HPDE6-E6E7 (cell line): ENCODE measurements at regions not wholly inside any gene's neighbourhood (a gene's known extent, or its start where the extent isn't known, plus 50 kb on each side); places are given as distances from the start of the nearest gene placed in this dataset.
A peak's percentile ranks its signal among the peaks of the same experiment; 100 is the strongest.

Experiments
- DNase-seq: peaks from one replicate; pipeline ENCODE4 v3.0.0; 2011; ENCODE audit warnings: missing footprints; ENCODE audit errors: extremely low spot score

- no peak for DNase-seq
These were observed 290.1 kb upstream of the PTGER4 start for GRCh38 chr5:40389591-40389990.

GRCh38 chr5:40386289-40386688 lies 293.4 kb upstream of the PTGER4 start:
- DNase-seq, result no peak

DNA sequence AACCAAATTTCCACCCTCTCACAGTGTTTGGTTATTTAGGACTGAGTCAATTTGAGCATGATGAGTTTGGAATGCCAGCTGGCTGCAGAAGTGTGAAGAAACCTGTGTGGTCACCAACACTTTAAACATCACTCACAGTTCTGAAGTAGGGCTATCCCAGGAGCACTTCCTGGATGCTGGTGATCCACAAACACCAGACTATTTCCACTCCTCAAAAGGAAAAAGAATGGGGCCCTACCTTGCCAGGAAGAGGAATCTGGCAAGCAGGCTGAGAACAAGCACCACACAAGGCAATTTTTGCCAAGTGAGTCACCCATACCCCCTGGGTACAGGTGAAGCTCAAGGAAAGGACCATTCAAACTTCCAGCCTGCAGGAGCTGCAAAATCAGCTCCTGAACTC lies 294.2 kb upstream of the PTGER4 start:
- DNase-seq, result peak; percentile 61

DNA sequence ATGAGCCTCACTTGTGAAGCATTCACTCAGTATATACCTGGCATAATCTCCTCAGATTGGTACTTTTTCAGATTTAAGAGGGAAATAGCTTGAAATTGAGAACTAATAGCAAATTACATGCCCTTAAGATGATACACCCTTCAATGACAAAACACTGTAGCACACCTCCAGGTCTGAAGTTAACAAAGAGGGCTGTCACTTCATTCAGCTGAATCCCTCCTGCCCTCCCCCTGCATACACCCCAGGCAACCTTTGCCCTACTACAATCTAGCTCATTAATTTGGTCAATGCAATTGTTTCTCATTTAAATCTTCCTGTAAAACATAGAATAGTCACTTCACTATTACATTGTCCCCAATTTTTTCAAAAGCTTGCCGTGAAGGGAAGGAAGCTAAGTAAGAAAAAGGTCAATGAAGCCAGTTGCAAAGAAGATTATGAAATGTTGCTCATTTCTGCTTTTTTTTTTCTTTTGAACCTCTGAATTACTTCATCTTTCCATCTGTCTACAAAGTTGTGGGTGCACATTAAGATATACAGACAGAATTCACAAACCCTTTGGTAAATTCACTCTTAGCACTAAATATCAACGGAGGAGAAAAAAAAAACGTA lies 294.8 kb upstream of the PTGER4 start:
- no peak for DNase-seq

DNA sequence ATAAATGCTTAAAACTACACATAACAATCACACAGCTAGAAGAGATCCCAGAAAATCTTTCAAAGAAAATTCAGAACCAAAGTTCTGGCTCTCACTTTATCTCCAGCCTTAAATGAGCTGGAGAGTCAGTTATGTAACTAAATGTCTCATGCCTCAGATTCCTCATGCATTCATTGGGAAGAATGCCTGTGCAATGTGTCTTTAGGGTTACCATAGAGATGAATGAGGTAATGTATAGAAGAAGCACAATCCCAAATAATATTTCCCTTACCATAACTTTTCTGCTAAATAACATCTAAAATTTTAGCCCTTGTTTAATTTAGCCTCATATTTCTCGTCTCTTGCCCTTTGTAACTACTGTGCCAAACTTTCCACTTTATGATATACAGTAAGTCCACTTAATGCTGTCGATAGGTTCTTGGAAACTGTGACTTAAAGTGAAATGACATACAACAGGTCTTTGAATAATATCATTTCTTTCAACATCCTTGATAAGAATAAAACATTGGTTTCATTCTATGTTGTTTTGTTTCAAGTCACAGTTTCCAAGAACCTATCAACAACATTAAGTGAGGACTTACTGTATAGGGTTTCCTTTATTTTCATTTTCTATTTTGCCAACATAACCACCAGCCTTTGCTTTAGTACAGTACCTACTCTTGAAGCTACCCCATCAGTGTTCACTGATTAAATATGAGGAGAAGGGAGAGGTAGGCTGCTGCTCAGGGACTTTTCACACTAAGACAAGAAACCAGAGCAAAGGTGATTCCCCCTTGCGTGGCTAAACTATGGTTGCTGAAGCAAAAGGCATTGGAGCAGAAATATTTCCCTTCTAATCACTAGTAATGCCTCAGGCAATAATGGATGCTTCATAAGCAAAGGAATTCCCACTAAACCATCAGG lies 295.7 kb upstream of the PTGER4 start:
- peak; percentile 21 for DNase-seq

- peak; percentile 34 for DNase-seq
These were observed 297.9 kb upstream of the PTGER4 start for GRCh38 chr5:40381676-40382363.

DNA sequence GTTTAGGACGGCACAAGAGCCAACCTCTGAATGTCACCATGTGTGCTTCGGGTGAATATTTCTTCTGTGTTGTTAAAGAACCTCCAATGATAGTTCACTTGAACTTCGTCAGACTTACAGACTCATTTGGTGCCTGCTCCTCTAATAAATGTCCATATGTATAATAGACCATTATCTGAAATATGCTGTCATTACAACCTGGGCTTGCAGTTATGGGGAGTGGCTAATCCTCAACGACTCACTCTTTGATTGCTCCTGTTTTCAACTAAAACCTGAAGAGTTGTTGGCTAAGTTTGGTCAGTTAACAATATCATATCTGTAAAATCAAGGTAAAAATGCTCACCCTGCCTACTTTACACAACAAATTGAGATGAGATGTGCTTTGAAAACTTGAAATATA lies 298.7 kb upstream of the PTGER4 start:
- DNase-seq, result no peak

GRCh38 chr5:40378396-40379177 lies 301.1 kb upstream of the PTGER4 start:
- no peak for DNase-seq

GRCh38 chr5:40376566-40376965 lies 303.1 kb upstream of the PTGER4 start:
- no peak for DNase-seq

GRCh38 chr5:40374853-40375252 lies 304.9 kb upstream of the PTGER4 start:
- DNase-seq, result no peak

DNA sequence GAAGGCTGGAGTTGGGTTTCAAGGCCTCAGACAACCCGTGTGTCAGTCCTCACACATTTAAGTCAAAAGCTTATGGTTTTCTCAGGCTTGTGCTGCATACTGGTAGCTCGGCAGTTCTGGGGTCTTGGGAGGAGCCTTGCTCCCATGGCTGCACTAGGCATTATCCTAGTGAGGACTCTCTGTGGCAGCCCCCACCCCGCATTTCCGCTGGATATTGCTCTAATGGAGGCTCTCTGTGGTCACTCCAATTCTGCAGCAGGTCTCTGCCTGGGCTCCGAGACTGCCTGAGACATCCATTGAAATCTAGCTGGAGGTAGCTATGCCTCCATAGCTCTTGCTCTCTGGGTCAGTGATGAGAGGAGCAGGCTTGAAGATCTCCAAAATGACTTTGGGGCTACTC lies 311.5 kb upstream of the PTGER4 start:
- no peak for DNase-seq

DNA sequence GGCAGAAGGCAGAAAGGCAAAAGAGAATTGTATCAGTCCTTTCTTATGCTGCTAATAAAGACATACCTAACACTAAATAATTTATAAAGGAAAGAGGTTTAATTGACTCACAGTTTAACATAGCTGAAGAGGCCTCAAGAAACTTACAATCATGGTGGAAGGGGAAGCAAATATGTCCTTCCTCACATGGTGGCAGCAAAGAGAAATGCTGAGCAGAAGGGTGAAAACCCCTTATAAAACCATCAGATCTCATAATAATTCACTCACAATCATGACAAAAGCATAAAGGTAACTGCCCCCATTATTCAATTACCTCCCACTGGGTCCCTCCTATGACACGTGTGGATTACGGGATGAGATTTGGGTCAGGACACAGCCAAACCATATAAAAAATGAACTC lies 312.5 kb upstream of the PTGER4 start:
- no peak for DNase-seq

GRCh38 chr5:40365342-40366330 lies 314.1 kb upstream of the PTGER4 start:
- DNase-seq, result no peak

DNA sequence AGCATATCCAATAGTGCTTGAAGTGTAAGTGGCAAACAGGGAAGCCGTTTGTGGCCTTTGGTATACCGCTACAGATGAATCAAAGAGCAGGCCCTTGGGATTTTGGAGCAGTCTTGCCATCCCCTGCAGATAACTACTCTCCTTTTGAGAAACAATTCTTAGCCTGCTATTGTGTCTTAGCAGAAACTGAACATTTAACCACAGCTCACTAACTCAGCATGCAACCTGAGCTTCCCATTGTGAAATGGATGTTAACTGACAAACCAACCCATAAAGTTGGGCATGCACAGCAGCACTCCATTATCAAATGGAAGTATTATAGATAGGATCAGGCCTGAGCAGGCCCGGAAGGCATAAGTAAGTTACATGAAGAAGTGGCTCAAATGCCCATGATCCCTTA lies 315.3 kb upstream of the PTGER4 start:
- DNase-seq, result no peak

DNA sequence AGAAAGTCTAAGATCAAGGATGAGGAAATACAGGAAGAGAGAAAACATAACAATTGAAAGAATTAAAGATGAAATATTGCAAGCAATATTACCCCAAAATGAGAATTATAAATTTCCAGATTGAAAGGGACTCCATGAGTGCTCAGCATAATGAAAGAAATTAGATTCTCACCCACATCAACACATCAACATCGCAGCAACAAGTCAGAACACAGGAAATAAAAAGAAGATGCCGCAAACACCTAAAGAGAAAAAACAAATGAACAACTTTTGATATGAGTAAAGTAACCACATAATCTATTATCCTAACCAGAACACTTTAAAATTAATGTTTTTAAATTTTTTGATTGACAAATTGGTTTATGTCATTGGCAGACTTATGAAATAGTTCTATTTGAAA lies 318.3 kb upstream of the PTGER4 start:
- DNase-seq, result no peak

DNA sequence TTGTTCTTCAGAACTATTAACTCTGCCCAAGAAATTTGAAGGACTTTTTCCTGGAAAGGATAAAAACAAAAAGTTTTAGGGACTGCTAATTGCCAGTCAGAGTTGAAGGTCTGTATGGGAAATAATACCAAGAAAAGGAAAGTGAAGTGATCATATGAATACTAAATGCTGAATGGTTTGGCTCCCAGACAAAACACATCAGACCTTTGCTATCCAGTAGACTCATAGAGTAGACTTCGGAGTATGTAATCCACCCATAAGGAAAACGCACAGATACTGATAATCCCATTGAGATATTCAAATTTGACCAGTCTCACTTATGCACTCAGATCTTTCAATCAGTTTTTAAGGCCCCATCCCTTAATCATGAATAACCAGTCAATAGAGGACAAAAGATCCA lies 319.0 kb upstream of the PTGER4 start:
- no peak for DNase-seq

GRCh38 chr5:40359832-40360231 lies 319.9 kb upstream of the PTGER4 start:
- DNase-seq, result no peak

- no peak for DNase-seq
These were observed 320.6 kb upstream of the PTGER4 start for GRCh38 chr5:40359093-40359492.

GRCh38 chr5:40356248-40356647 lies 323.5 kb upstream of the PTGER4 start:
- DNase-seq, result no peak

DNA sequence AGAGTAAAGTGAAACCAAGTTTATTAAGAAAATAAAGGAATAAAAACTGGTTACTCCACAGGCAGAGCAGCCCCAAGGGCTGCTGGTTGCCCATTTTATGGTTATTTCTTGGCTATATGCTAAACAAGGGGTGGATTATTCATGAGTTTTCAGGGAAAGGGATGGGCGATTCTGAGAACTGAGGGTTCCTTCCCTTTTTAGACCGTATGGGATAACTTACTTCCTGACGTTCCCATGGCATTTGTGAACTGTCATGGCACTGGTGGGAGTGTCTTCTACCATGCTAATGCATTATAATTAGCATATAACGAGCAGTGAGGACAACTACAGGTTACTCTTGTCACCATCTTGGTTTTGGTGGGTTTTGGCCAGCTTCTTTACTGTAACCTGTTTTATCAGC lies 323.9 kb upstream of the PTGER4 start:
- DNase-seq, result no peak

GRCh38 chr5:40355181-40355580 lies 324.5 kb upstream of the PTGER4 start:
- DNase-seq, result no peak
